ENCODE measurements at regions not wholly inside any gene's neighbourhood (a gene's known extent, or its start where the extent isn't known, plus 50 kb on each side); places are given as distances from the start of the nearest gene placed in this dataset.

GRCh38 chrX:138058931-138059330 lies 493.0 kb downstream of the ZIC3 start:
- TF ChIP-seq CTCF (IDR thresholded peaks at IDR 0.05 in 2 of 3, conservative IDR thresholded peaks at IDR 0.05 in 1 of 3; ENCODE audit: insufficient read depth in 2 of 3, low read depth in 1 of 3, low read length in 3 of 3) (no peak), TRIM25 (IDR thresholded peaks at IDR 0.05; ENCODE audit: borderline replicate concordance) (no peak), CEBPZ (IDR thresholded peaks at IDR 0.05; ENCODE audit: borderline replicate concordance, low read depth, low read length) (no peak), CTBP1 (IDR thresholded peaks at IDR 0.05; ENCODE audit: borderline replicate concordance) (no peak), KLF1 (tag; IDR thresholded peaks at IDR 0.05) (no peak), TAF1 (IDR thresholded peaks at IDR 0.05; ENCODE audit: control insufficient read depth, extremely low read depth, insufficient read depth, low read length, severe bottlenecking) (no peak), EZH2 (IDR thresholded peaks at IDR 0.05; ENCODE audit: borderline replicate concordance, low read depth, low read length) (no peak)

Measured in K562 (cell line).